ENCODE measurements at regions not wholly inside any gene's neighbourhood (a gene's known extent, or its start where the extent isn't known, plus 50 kb on each side); places are given as distances from the start of the nearest gene placed in this dataset.

DNA sequence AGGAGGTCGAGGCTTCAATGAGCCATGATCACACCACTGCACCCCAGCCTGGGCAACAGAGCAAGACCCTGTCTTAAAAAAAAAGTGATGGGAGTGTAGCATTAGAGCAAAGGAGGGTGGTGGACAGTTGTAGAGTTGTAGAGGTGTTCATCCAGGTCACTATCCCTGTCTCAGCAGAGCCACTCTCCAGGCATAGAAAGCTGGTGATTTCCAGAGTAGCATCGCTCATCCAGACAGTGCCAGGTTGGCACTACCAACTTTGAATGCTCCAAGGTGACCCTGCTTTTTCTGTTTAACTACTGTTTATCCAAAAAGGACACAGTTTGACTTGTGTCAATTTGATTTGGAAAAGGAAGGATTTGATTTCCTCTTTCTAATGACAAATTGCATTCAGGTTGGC, 147.3 kb downstream of the USP46 start:
- no peak for TF ChIP-seq POLR2A (IDR thresholded peaks at IDR 0.05; ENCODE audit: low read depth, low read length)
- TF ChIP-seq POLR2AphosphoS5 (IDR thresholded peaks at IDR 0.05; ENCODE audit: low read depth, low read length), result no peak
- no peak for TF ChIP-seq TAF1 (IDR thresholded peaks at IDR 0.05; ENCODE audit: borderline replicate concordance, low read depth, low read length)
